Endothelial cell of umbilical vein (primary cell): ENCODE measurements at regions not wholly inside any gene's neighbourhood (a gene's known extent, or its start where the extent isn't known, plus 50 kb on each side); places are given as distances from the start of the nearest gene placed in this dataset.

Experiments used
- BruUV-seq: library from RNA; stranded (reverse); fragments of 400-500 nt; replicated peaks from 2 replicates; lab custom pipeline; 2021; lab: Mats Ljungman, UMichigan
- CTCF ChIA-PET: fragments of 300-600, 350-600 bp; sonication (Branson Sonifier 250); formaldehyde crosslinking; loops from one replicate; lab custom pipeline; 2021; ENCODE audit warnings: antibody characterized with exemption, inconsistent platforms; lab: Charles Lee
- POLR2A ChIA-PET: fragments of 300-600, 350-600 bp; sonication (Branson Sonifier 250); formaldehyde crosslinking; loops from one replicate; lab custom pipeline; 2021; ENCODE audit warnings: antibody characterized with exemption, inconsistent platforms; lab: Charles Lee
- DNase-seq: peaks from one replicate; pipeline ENCODE4 v3.0.0-alpha.2; 2011; ENCODE audit warnings: low read depth, low spot score
- FAIRE-seq: peaks from 2 replicates; lab custom pipeline; 2011; peaks lifted over from hg19 to GRCh38; lab: Jason Lieb, UNC
- H2AFZ ChIP-seq: 2 replicates; pipeline ENCODE4 v1.6.0; 2012; ENCODE audit warnings: low read depth, low read length, control low read depth, inconsistent platforms
- H3K27ac ChIP-seq: 2 replicates; pipeline ENCODE4 v1.5.1; 2011; ENCODE audit warnings: low read depth, mild to moderate bottlenecking, control low read depth, low read length, moderate library complexity; ENCODE audit not compliant: insufficient read depth
- H3K27me3 ChIP-seq, 2 experiments: 2 replicates each; pipeline versions ENCODE4 v1.6.0 to v1.6.1; 2011; ENCODE audit warnings: low read length in 2 of 2, mixed read lengths in 1 of 2; ENCODE audit not compliant: control insufficient read depth in 2 of 2, insufficient read depth in 2 of 2
- H3K36me3 ChIP-seq, 2 experiments: 2 replicates in 1 of 2; 3 replicates in 1 of 2; pipeline ENCODE4 v1.5.1; 2011; ENCODE audit warnings: low read length in 2 of 2, mild to moderate bottlenecking in 1 of 2, moderate library complexity in 1 of 2; ENCODE audit not compliant: control insufficient read depth in 2 of 2, insufficient read depth in 2 of 2; ENCODE audit errors: extremely low read depth in 1 of 2
- H3K4me1 ChIP-seq: 3 replicates; pipeline ENCODE4 v1.5.1; 2011; ENCODE audit warnings: mild to moderate bottlenecking, low read length; ENCODE audit not compliant: control insufficient read depth, insufficient read depth; ENCODE audit errors: extremely low read depth
- H3K4me2 ChIP-seq: 2 replicates; pipeline ENCODE4 v1.6.1; 2011; ENCODE audit warnings: low read length, control low read depth, mixed read lengths; ENCODE audit not compliant: insufficient read depth
- H3K4me3 ChIP-seq, 3 experiments: fragments of 200-600 bp in 1 of 3; sonication (generic), shearing (Covaris generic) in 1 of 3; replicated peaks in 1 of 3; 2 replicates each; pipeline ENCODE4 v1.5.1; 2011 to 2016; ENCODE audit warnings: control low read depth in 3 of 3, low read length in 3 of 3, mild to moderate bottlenecking in 2 of 3, inconsistent platforms in 1 of 3, low read depth in 1 of 3, moderate library complexity in 1 of 3; ENCODE audit not compliant: insufficient read depth in 1 of 3
- H3K79me2 ChIP-seq: 2 replicates; pipeline ENCODE4 v1.6.0; 2012; ENCODE audit warnings: low read length, inconsistent platforms; ENCODE audit not compliant: control insufficient read depth, insufficient read depth
- H3K9ac ChIP-seq: replicated peaks from 2 replicates; pipeline ENCODE3; 2011; ENCODE audit warnings: low read length, control low read depth; ENCODE audit not compliant: insufficient read depth; ENCODE audit errors: extremely low read depth
- H3K9me1 ChIP-seq: replicated peaks from 3 replicates; pipeline ENCODE4 v1.6.0; 2011; ENCODE audit warnings: mild to moderate bottlenecking, low read length; ENCODE audit not compliant: control insufficient read depth, insufficient read depth; ENCODE audit errors: extremely low read depth
- H3K9me3 ChIP-seq: replicated peaks from 2 replicates; pipeline ENCODE4 v1.5.1; 2012; ENCODE audit warnings: low read length, inconsistent platforms; ENCODE audit not compliant: control insufficient read depth, insufficient read depth
- H4K20me1 ChIP-seq: replicated peaks from 2 replicates; pipeline ENCODE3; 2011; ENCODE audit warnings: mild to moderate bottlenecking, low read length; ENCODE audit not compliant: control insufficient read depth, insufficient read depth; ENCODE audit errors: extremely low read depth
- CTCF ChIP-seq, 2 donors: IDR thresholded peaks; 1 replicate in 1 of 2; 2 replicates in 1 of 2; pipeline ENCODE4 v1.5.1; 2011; ENCODE audit warnings: low read length in 2 of 2, mild to moderate bottlenecking in 2 of 2, moderate library complexity in 2 of 2, control low read depth in 1 of 2, inconsistent platforms in 1 of 2, low read depth in 1 of 2; ENCODE audit not compliant: insufficient read depth in 1 of 2; ENCODE audit errors: extremely low read depth in 1 of 2
- EZH2 ChIP-seq: IDR thresholded peaks from 2 replicates; pipeline ENCODE4 v1.6.1; 2012; ENCODE audit warnings: borderline replicate concordance, low read depth, mild to moderate bottlenecking, moderate library complexity, low read length, inconsistent platforms; ENCODE audit not compliant: severe bottlenecking
- FOS ChIP-seq: IDR thresholded peaks from 2 replicates; pipeline ENCODE4 v1.6.1; 2011; ENCODE audit warnings: mild to moderate bottlenecking, low read length, moderate library complexity, borderline replicate concordance; ENCODE audit not compliant: insufficient read depth
- JUN ChIP-seq: IDR thresholded peaks from 2 replicates; pipeline ENCODE4 v1.6.1; 2011; ENCODE audit warnings: borderline replicate concordance, low read depth; ENCODE audit not compliant: insufficient read length, insufficient read depth
- MAX ChIP-seq: IDR thresholded peaks from 2 replicates; pipeline ENCODE4 v1.6.1; 2011; ENCODE audit not compliant: insufficient read depth, insufficient read length
- POLR2A ChIP-seq: IDR thresholded peaks from 2 replicates; pipeline ENCODE4 v1.6.1; 2012; ENCODE audit warnings: low read depth, mild to moderate bottlenecking, control low read depth, low read length
- dilution Hi-C: fragments of 300-500 bp; cut with MboI; formaldehyde crosslinking; loops from one replicate; pipeline ENCODE4 v1.15.0; 2019; ENCODE audit warnings: low sequenced_read_pairs; ENCODE audit not compliant: extremely low pct_ligation_motif_present
- intact Hi-C: fragments of 100-400 bp; cut with micrococcal nuclease; formaldehyde crosslinking; loops from one replicate; pipeline ENCODE4 v1.10.0; 2022

GRCh38 chr1:25042331-25043227 lies 112.5 kb upstream of the RUNX3 start:
- no peak overlapping the region for H3K27ac ChIP-seq
- POLR2A ChIA-PET, result no interaction called here
- BruUV-seq, result no TSS peak
- no peaks in the 10 kb centered on the region for H3K79me2 ChIP-seq
- H3K36me3 ChIP-seq, result no peaks in the 10 kb centered on the region
- DNase-seq (no peak), FAIRE-seq (no peak)
- H3K4me1 ChIP-seq, result no peaks in the 10 kb centered on the region
- no peak overlapping the region for H3K9ac ChIP-seq
- H3K4me2 ChIP-seq, result no peak overlapping the region
- intact Hi-C loops (no loop called here), dilution Hi-C loops (loop anchor here (10.0 kb wide), 1 partner anchor 58 kb away; no protein-coding TSS in a partner anchor)
- no peak overlapping the region for H3K4me3 ChIP-seq
- no peak overlapping the region for H2AFZ ChIP-seq
- no peaks in the 10 kb centered on the region for H3K27me3 ChIP-seq
- H3K9me1 ChIP-seq, result no peaks in the 10 kb centered on the region
- CTCF ChIA-PET, result interaction anchor here (0.9 to 1.3 kb wide), 3 partner anchors 11 to 35 kb away, joined by 3 to 5 read pairs (median 3); no protein-coding TSS in a partner anchor
- no peaks in the 10 kb centered on the region for H3K9me3 ChIP-seq
- no peaks in the 10 kb centered on the region for H4K20me1 ChIP-seq
- TF ChIP-seq MAX (no peak), FOS (no peak), POLR2A (no peak), JUN (no peak), CTCF (IDR thresholded peaks at IDR 0.05; ENCODE audit: extremely low read depth in 1 of 2, insufficient read depth in 1 of 2, low read depth in 1 of 2, low read length in 2 of 2) (no peak), EZH2 (no peak)
